ENCODE measurements at regions not wholly inside any gene's neighbourhood (a gene's known extent, or its start where the extent isn't known, plus 50 kb on each side); places are given as distances from the start of the nearest gene placed in this dataset.
"Not testable (repeated sequence)": the region's sequence is repeated elsewhere in the genome, so short reads cannot be mapped to it uniquely, and the experiment has no call there.

DNA sequence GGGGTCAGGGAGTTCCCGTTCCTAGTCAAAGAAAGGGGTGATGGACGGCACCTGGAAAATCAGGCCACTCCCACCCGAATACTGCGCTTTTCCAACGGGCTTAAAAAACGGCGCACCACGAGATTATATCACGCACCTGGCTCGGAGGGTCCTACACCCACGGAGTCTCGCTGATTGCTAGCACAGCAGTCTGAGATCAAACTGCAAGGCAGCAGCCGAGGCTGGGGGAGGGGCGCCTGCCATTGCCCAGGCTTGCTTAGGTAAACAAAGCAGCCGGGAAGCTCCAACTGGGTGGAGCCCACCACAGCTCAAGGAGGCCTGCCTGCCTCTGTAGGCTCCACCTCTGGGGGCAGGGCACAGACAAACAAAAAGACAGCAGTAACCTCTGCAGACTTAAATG, 100.1 kb upstream of the IQCM start:
- H3K36me3 ChIP-seq (ENCODE audit: control insufficient read depth, insufficient read depth, low read length); H3K27me3 ChIP-seq (ENCODE audit: control insufficient read depth, insufficient read depth, low read length); BruUV-seq (replicated peaks); intact Hi-C loops (cut with micrococcal nuclease; ENCODE audit: unreplicated experiment); in situ Hi-C loops (cut with HindIII; ENCODE audit: low pct_unique_long_range_greater_than_20kb, low sequenced_read_pairs); H3K4me3 ChIP-seq (ENCODE audit: low read depth in 2 of 2, low read length in 2 of 2); H3K4me1 ChIP-seq (ENCODE audit: control insufficient read depth, insufficient read depth, low read length); ATAC-seq; CTCF ChIA-PET; H3K27ac ChIP-seq (ENCODE audit: low read length); H3K9me3 ChIP-seq (ENCODE audit: control insufficient read depth, insufficient read depth, low read depth, low read length); DNase-seq (ENCODE audit: low read depth, low spot score); POLR2A ChIA-PET: not testable (repeated sequence)

DNA sequence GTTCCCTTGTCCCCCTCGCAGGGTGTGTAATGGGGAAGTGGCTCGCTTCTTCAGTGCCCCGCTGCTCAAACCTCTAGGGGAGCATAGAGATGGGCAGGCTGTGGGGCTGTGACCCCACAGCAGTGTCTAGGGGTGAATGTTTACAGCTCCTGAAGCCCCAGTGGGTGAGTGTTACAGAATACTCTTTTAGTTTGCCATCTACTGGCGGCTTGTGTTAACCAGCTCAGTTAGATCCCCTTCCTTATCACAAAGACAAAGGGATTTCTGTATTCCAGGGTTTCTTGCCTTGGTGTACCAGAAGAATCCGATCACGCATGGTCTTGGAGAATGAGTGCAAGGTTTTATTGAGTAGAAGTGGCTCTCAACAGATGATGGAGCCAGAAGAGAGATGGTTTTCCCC, 108.1 kb upstream of the IQCM start:
- no peak for TF ChIP-seq POLR2AphosphoS5 (IDR thresholded peaks at IDR 0.05; ENCODE audit: low read depth, low read length)
- TF ChIP-seq, protein P1, sequence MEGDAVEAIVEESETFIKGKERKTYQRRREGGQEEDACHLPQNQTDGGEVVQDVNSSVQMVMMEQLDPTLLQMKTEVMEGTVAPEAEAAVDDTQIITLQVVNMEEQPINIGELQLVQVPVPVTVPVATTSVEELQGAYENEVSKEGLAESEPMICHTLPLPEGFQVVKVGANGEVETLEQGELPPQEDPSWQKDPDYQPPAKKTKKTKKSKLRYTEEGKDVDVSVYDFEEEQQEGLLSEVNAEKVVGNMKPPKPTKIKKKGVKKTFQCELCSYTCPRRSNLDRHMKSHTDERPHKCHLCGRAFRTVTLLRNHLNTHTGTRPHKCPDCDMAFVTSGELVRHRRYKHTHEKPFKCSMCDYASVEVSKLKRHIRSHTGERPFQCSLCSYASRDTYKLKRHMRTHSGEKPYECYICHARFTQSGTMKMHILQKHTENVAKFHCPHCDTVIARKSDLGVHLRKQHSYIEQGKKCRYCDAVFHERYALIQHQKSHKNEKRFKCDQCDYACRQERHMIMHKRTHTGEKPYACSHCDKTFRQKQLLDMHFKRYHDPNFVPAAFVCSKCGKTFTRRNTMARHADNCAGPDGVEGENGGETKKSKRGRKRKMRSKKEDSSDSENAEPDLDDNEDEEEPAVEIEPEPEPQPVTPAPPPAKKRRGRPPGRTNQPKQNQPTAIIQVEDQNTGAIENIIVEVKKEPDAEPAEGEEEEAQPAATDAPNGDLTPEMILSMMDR (IDR thresholded peaks at IDR 0.05): peak; percentile 47
- TF ChIP-seq, protein P2, sequence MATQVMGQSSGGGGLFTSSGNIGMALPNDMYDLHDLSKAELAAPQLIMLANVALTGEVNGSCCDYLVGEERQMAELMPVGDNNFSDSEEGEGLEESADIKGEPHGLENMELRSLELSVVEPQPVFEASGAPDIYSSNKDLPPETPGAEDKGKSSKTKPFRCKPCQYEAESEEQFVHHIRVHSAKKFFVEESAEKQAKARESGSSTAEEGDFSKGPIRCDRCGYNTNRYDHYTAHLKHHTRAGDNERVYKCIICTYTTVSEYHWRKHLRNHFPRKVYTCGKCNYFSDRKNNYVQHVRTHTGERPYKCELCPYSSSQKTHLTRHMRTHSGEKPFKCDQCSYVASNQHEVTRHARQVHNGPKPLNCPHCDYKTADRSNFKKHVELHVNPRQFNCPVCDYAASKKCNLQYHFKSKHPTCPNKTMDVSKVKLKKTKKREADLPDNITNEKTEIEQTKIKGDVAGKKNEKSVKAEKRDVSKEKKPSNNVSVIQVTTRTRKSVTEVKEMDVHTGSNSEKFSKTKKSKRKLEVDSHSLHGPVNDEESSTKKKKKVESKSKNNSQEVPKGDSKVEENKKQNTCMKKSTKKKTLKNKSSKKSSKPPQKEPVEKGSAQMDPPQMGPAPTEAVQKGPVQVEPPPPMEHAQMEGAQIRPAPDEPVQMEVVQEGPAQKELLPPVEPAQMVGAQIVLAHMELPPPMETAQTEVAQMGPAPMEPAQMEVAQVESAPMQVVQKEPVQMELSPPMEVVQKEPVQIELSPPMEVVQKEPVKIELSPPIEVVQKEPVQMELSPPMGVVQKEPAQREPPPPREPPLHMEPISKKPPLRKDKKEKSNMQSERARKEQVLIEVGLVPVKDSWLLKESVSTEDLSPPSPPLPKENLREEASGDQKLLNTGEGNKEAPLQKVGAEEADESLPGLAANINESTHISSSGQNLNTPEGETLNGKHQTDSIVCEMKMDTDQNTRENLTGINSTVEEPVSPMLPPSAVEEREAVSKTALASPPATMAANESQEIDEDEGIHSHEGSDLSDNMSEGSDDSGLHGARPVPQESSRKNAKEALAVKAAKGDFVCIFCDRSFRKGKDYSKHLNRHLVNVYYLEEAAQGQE (IDR thresholded peaks at IDR 0.05; ENCODE audit: insufficient read depth in 1 of 2, low read depth in 2 of 2, low read length in 1 of 2): no peak
- TF ChIP-seq TCF7L2 (IDR thresholded peaks at IDR 0.05; ENCODE audit: low read depth, low read length): no peak
- TF ChIP-seq SIN3A (IDR thresholded peaks at IDR 0.05; ENCODE audit: borderline replicate concordance, insufficient read depth, low read depth, low read length): no peak
- no TSS peak for BruUV-seq (replicated peaks)
- no peak for DNase-seq (ENCODE audit: low read depth, low spot score)
- CTCF ChIA-PET: interaction anchor here (0.7 kb wide), 1 partner anchor 14 kb away, joined by 6 read pairs; no protein-coding TSS in a partner anchor
- no peak overlapping the region for H3K27ac ChIP-seq (ENCODE audit: low read length)
- H3K4me3 ChIP-seq (ENCODE audit: low read depth in 2 of 2, low read length in 2 of 2): peak overlapping the region; percentile 16 to 36; a peak in 3 of 4 replicates
- no peaks in the 10 kb centered on the region for H3K27me3 ChIP-seq (ENCODE audit: control insufficient read depth, insufficient read depth, low read length)
- intact Hi-C loops (cut with micrococcal nuclease; ENCODE audit: unreplicated experiment) (no loop called here), in situ Hi-C loops (cut with HindIII; ENCODE audit: low pct_unique_long_range_greater_than_20kb, low sequenced_read_pairs) (no loop called here)
- no peaks in the 10 kb centered on the region for H3K36me3 ChIP-seq (ENCODE audit: control insufficient read depth, insufficient read depth, low read length)
- ATAC-seq: peak; percentile 80
- H3K9me3 ChIP-seq (ENCODE audit: control insufficient read depth, insufficient read depth, low read depth, low read length): no peaks in the 10 kb centered on the region
- H3K4me1 ChIP-seq (ENCODE audit: control insufficient read depth, insufficient read depth, low read length): no peaks in the 10 kb centered on the region
- POLR2A ChIA-PET: no interaction called here

DNA sequence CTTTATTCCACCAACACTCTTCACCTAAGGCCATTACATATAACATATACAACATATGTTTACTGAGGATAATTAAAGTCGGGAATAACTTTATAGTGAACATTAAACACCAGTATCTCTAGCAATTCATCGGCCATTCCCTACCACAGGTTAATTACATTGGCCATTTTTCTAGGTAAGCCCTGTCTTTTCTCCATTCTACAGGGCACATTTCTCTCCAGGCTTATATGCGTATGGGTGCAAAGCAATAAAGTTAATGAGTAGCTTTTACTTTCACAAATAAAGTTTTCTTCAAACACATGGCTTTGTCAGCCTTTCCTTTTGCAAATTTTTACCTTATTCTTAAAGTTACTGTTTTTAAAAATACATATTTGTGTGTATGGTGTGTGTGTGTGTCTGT, 111.9 kb upstream of the IQCM start:
- in situ Hi-C loops (cut with HindIII; ENCODE audit: low pct_unique_long_range_greater_than_20kb, low sequenced_read_pairs) (no loop called here), intact Hi-C loops (cut with micrococcal nuclease; ENCODE audit: unreplicated experiment) (no loop called here)
- Histone ChIP-seq H3K4me1 (ENCODE audit: control insufficient read depth, insufficient read depth, low read length) (no peaks in the 10 kb centered on the region), H3K9me3 (ENCODE audit: control insufficient read depth, insufficient read depth, low read depth, low read length) (no peaks in the 10 kb centered on the region), H3K27ac (ENCODE audit: low read length) (no peak overlapping the region), H3K36me3 (ENCODE audit: control insufficient read depth, insufficient read depth, low read length) (no peaks in the 10 kb centered on the region), H3K4me3 (ENCODE audit: low read depth in 2 of 2, low read length in 2 of 2) (no peak overlapping the region), H3K27me3 (ENCODE audit: control insufficient read depth, insufficient read depth, low read length) (no peaks in the 10 kb centered on the region)
- no peak for TF ChIP-seq SIN3A (IDR thresholded peaks at IDR 0.05; ENCODE audit: borderline replicate concordance, insufficient read depth, low read depth, low read length)
- TF ChIP-seq, protein P1 (IDR thresholded peaks at IDR 0.05): no peak
- TF ChIP-seq TCF7L2 (IDR thresholded peaks at IDR 0.05; ENCODE audit: low read depth, low read length): no peak
- TF ChIP-seq POLR2AphosphoS5 (IDR thresholded peaks at IDR 0.05; ENCODE audit: low read depth, low read length): no peak
- TF ChIP-seq, protein P2 (IDR thresholded peaks at IDR 0.05; ENCODE audit: insufficient read depth in 1 of 2, low read depth in 2 of 2, low read length in 1 of 2): no peak
- BruUV-seq (replicated peaks): no TSS peak
- no peak for DNase-seq (ENCODE audit: low read depth, low spot score)
- CTCF ChIA-PET: no interaction called here
- POLR2A ChIA-PET: no interaction called here
- no peak for ATAC-seq

Data from Panc1 (cell line).